GM19351 (cell line): ENCODE measurements at regions not wholly inside any gene's neighbourhood (a gene's known extent, or its start where the extent isn't known, plus 50 kb on each side); places are given as distances from the start of the nearest gene placed in this dataset.
A peak's percentile ranks its signal among the peaks of the same experiment; 100 is the strongest.

ENCODE experiments used
- ATAC-seq: cut with Tn5 transposase; IDR thresholded peaks from one replicate; pipeline ENCODE4 v1.9.1; 2021; ENCODE audit warnings: mild to moderate bottlenecking, moderate library complexity; ENCODE audit not compliant: unreplicated experiment

DNA sequence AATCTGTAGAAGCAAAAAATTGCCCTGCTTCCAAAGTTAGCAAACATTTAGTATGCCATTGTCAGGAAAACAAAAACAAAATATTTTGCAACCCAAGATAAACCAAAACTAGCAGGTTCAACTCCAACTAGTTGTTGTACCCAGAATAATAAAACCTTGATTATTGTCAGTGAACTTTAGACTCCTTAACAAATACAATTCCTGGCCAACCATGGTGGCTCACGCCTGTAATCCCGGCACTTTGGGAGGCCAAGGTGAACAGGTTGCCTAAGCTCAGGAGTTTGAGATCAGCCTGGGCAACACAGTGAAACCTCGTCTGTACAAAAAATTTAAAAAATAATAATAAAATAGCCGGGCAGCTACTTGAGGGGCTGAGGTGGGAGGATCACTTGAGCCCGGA, 53.6 kb upstream of the EPCAM start:
- ATAC-seq: no peak

DNA sequence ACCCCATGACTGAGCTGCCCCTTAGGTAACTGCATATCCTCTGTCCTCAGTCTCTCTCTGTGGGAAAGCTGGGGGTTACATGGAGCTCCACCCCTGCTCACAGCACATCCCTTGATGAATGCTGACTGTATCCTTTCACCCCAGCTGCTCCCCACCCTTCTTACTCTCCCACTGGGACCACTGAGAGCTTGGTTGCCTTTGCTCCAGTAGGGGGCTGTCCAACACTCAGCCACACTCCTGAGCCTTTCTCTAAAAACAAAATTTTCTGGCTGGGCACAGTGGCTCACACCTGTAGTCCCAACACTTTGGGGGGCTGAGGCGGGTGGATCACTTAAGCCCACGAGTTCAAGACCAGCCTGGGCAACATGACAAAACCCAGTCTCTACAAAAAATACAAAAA, 55.4 kb upstream of the EPCAM start:
- no peak for ATAC-seq

DNA sequence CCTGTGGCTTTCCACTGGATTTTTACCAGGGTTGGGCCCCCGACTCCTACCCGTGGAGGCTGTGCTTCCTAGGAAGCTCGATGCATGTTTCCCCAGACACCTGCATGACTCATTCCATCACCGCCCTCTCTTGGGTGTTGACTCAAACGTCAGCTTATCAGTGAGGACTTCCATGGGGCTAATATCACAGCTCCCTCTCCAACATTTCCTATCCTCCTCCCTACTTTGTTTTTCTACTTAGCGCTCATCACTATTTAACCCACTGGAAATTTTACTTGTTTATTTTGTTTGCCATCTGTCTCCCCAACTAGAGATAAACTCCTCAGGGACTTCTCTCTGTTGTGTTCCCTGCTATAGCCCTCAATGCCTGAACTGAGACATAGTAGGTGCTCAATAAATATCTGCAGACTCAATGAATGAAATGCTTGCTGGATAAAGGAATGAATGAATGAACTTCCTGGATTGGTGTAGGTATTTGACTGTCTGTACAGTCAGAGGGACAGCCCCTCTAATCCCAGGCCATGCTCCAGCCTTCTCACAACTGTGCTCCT, 55.9 kb upstream of the EPCAM start:
- no peak for ATAC-seq

DNA sequence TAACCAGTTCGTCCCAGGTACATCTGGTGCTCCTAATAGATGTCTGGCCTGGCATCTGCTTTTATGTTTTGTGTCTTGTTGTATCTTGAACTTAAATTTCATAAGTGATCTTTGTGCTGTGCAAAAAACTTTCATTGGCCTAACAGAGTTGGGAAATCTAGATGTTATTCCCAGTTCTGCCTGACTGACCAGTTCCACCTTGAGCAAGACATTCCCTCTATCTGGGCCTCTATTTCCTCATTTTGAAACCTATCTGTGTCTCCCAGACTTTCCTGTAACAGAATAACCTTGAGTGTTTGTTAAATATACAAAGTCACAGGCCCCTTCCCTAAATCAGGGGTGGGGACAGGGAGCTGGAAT, 56.6 kb upstream of the EPCAM start:
- ATAC-seq: no peak

DNA sequence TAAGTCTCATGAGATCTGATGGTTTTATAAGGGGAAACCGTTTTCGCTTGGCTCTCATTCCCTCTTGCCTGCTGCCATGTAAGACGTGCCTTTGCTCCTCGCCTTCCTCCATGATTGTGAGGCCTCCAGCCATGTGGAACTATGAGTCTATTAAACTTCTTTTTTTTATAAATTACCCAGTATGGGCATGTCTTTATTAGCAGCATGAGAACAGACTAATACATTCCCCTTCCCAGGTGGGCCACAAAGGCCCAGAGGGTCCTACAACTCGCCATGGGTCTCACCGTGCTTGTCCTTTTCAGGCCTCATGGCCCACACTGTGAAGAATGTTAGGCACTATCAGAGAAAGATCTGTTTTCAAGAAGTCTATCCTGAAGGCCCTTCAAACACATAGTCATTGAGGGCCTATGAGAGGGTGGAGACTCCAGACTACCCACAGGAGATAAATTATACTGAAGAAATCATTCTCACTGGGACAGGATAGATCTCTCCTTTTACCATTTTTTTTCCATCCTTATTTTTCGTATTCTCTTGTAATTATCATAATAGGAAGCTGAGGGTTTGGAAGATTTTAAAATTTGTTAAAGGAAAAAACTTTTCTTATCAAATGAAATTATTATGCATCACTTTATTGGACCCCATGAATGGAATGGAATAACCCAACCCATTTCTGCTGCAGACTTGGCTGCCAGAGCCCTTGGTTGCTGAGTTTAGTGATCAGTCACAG, 57.2 kb upstream of the EPCAM start:
- no peak for ATAC-seq

DNA sequence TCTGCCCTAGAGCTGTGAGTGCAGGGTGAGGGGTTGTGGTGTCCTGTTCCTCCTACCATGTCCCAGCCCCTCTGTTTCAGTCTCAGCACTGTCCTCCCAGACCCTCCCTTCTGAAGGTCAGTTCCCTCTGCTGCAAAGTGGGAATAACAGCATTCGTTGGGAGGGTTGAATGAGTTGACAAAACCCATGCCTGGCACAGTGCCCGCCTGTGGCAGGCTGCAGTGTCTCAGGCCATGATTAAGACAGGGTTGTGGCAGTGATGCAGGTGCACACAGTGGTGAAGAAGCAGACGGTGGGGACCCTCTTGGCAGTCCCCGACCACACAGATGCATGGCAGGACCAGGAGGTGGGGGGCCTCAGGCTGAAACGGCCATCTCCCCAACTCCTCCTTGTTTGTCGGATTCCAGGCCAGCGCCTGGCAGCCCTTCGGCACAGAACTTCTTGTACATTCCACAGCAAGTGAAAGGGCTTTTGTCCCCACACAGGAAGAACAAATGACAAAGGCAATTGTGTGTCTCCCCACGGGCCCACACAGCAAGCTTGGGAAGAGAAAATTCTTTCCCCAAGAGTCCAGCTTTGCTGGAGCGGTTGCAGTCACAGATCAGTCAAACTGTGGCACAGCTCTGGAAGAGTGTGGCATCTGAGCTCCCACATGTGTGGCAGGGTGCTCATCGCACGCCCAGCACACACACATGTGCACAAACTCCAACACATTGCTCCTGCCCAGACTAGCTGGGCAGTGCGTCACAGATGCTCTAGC, 58.1 kb upstream of the EPCAM start:
- ATAC-seq: no peak

DNA sequence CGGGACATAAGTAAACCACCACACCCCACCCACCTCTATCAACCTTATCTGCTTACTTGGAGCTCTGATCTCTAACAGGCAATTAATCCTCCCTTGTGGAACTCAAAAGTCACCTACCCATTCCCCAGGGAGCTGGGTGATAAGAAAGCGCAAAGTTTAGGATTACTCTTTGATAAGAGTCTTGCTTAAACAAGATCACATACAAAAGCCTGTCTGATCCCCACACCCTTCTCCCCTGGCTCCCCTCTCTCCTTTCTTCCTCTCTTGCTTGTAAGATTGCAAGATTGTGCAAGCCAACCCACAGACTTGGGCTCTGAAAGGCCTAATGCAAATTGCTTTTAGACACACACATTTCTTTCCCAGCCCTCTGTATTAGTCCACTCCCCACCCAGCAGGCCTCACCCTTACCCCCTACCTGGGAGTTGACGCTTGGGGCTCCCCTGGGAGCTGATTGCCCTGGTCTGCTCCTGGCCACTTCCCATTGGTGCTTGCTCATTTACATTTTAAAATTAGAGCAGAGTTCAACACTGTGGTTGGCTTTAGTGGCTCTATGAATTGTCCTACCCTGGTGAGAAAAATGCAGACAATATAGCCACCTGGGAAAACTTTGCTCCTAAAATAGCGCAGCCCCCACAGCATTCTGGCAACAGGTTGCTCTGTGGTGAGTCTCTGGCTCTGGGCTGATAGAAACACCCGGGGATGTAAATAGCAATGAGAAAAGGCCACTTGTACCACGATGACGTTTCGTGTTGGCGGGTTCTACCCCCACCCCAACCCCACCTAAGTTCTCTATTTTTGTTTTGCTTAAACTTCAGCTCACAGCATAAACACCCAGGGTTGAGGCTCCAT, 58.9 kb upstream of the EPCAM start:
- peak; percentile 80 for ATAC-seq

DNA sequence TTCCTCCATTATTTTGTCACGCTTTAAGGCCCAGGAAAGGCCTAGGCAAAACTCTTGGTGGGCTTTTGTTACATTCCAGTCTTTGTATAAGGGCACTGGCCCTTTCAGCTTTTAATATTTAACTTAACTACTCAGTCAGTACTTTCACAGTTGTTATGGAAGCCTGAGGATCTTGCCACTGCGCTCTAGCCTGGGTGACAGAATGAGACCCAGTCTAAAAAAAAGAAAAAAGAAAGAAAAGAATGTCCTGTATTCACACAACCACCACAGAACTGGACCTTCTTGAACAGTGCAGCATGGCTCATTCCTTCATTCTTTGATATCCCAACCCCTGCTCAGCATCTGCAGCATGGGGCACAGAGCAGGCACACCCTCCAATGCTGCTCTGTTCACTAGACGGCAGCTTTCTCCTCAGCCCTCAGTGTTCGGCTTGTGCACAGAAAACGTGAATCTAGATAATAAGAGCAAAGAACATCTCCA, 59.6 kb upstream of the EPCAM start:
- ATAC-seq: no peak

DNA sequence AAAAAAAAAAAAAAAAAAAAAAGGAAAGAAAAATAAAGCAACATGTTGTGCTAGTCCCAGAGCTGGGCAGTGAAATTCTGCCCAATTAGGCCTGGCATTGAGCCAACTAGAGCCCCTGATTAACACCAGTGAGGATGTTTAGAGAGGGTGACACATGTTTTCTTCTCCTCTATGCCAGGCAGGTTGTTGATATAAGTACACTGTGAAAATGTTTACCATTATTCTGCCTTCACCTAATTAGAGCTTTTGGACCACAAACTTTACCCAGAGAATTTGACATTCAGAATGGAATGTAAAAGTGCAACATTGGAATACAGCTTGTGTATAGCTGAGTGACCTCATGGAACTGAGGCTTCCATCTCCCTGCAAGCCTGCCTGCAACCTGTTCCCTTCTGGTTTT, 62.0 kb upstream of the EPCAM start:
- ATAC-seq: no peak

DNA sequence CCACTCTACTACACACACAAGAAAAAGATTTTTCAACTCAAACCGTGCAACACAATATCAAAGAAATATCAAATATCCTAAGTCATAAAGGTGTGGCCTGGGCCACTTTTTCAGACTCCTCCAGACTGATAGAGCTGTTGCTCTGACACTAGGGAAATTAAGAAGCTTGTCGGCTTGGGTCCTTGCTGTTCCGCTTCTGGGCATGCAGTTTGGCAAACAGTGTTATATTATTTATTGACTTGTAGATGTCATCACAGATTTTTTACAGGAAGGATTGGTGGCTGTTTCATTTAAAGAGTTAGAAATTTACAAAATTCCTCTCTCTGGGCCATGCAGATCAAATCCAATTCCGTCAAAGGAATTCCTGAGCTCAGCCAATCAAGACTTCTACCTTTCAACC, 64.5 kb upstream of the EPCAM start:
- no peak for ATAC-seq

DNA sequence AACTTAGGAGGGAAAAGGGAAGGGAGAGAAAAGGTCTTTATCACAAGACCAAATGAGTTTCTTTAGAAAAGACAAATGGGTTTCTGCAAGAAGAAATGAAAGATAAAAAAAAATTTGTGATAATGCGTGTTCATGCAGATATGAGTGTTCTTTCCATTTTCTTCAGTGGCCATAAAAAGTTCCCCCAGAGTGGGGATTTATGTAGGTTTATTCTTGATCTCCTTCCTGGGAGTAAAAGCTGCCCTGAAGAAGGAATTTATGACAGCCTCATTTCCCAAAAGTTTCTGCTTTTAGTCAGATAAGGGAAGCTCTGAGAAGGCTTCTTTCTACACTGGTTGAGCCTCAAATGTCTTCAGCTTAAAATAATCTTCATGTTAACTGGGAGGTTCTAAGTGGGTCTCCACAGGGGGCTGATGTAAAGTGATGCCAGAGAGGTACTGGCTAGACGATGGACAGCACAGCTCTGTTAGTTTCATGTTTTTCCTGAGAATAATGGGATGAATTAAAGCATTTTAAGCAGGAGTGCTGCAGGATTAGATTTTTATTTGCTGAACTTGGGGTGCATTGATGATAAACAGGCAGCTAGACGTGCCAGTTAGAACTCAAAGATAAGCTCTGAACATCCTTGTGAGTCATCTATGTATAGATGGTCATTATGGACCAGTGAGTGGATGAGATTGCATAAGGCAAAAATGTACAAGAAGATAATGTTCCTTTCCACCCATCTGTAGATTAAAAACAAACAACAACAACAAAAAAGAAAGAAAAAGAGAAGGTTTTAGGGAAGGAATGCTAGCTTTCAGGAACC, 65.6 kb upstream of the EPCAM start:
- no peak for ATAC-seq

DNA sequence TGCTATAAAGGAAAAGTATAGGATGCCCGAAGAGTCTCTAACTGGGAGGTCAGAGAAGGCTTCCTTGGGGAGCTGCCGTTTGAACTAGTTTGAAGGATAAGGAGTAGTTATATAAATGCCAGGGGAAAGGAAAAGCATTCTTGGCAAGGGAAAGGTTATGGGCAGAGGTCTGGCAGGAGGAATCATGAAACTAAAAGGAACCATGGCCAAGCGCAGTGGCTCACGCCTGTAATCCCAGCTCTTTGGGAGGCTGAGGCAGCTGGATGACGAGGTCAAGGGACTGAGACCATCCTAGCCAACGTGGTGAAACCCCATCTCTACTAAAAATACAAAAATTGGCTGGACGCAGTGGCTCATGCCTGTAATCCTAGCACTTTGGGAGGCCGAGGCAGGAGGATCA, 66.8 kb upstream of the EPCAM start:
- ATAC-seq: no peak

DNA sequence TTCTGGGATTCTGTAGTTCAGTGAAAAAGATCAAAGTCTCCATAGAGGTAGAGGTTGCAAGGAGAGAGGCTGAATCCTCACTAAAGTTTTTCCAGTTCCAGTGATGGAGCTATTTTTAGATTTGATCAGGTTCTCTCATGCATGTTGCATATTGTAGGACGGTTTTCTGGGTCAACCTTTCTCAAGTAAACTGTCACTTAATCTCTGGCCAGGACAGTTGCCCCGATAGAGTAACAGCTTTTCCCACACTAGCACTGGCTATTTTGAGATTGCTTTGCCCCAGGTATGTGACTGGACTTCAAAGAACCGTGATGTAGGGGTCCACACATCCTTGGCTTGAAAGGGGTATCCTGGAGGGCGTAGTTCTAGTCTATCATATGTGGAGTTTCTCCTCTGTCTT, 67.4 kb upstream of the EPCAM start:
- ATAC-seq: no peak

DNA sequence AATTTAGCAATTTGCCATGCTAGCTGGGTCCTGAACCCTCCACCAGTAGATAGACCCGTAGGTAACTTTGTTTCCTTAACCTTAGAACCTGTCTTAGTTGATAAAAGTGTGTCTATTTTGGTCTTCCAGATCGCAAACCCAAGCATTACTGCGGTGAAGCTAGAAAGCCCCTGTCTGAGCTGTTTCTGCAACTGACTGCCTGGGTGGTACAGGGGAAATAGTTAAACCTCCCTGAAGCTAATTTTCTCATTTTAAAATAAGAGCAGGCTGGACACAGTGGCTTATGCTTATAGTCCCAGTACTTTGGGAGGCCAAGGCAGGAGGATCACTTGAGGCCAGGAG, 67.9 kb upstream of the EPCAM start:
- ATAC-seq: peak; percentile 74

DNA sequence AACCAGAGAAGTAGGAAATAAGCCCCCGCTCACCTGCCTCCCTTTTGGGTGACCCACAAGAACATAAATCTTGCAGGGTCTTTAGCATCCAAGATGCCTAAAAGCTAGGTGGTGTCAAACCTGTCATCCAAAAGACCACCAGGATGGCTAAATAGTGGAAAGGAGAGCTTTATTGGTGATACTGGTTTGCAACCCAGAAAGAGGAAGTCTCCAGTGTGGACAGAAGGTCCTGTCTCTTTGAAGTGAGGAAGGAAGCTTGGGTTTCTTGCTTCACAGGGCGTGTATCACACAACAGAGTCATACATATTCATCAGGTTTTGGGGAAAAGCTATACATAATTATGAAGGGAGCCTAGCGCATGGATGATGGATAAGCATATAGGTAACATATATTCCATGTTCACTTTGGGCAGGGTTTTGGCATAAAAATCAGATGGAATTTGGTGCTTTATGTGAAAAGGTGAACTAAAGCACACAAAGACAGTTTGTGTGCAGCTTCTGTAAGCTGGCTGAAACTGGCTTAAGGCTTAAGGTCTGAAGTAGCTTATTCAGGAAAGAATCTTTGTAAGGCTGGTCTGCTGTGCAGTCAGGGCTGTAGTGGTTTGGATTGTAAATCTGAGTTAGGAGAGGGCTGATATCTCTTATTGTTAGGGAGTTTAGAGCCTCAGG, 68.4 kb upstream of the EPCAM start:
- ATAC-seq: peak; percentile 88

DNA sequence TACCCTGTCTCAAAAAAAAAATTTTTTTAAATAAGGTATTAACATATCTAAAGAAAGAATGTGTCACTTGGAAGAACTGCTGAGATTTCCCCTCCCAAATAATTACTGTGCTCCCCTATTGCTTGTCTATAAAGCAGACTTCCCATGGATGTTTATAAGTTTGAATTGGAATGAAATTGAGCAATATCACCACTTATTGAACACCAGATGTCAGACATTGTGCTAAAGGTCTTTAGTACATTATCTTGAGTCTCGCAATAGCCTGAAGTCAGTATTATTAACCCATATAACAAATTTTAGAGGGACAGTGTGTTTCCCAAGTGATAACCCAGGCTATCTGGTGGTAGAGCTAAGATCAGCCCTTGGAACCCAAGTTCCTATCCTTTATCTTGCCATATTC, 69.0 kb upstream of the EPCAM start:
- ATAC-seq: no peak

DNA sequence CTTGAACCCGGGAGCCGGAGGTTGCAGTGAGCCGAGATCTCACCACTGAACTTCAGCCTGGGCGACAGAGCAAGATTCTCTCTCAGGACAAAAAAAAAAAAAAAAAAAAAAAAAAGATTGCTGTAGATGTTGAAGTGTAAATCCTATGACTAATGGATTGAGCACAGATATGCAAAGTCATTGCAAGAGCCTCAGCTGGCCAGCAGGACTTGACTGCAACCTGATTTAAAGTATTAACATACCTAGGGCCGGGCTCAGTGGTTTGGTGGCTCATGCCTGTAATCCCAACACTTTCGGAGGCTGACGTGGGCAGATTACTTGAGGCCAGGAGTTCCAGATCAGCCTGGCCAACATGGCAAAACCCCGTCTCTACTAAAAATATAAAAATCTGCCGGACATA, 69.6 kb upstream of the EPCAM start:
- no peak for ATAC-seq

DNA sequence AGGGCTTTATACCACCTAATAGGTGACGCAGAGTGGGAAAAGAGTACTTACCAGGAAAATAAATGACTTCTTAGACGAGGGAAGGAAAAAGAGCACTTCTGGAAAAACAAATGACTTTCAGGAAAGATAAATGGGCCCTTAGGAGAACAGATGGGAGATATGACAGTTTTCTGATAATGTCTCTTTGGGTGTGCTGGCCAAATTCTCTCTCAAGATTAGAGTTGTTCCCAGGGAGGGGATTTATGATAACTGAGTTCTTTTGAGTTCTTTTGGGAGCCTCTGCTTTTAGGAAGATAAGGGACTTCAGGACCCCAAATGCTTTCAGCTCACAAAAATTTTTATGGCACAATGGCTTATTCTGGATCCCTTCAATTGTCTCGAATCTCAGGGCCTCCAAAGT, 70.3 kb upstream of the EPCAM start:
- no peak for ATAC-seq

DNA sequence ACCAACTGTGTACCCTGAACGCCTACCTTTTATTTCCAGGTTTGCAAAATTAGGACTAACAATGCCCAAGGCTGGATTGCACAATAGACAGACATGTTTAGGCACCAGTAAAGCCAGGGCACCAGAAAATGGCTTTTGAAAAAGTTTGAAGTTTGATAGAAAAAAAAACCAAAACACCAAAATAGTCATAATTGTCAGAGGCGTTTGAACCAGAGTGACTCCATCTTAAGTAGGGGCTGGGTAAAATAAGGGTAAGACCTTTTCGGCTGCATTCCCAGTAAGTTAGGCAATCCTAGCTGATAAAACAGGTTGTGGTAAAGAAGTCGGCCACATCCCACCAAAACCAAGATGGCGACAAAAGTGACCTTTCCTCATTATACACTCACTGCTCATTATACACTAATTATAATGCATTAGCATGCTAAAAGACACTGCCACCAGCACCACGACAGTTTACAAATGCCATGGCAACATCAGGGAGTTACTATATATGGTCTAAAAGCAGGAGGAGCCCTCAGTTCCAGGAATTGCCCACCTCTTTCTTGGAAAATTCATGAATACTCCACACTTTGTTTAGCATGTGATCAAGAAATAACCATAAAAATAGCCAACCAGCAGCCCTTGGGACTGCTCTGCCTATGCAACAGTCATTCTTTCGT, 71.2 kb upstream of the EPCAM start:
- no peak for ATAC-seq
